ENCODE measurements at regions not wholly inside any gene's neighbourhood (a gene's known extent, or its start where the extent isn't known, plus 50 kb on each side); places are given as distances from the start of the nearest gene placed in this dataset.

- H3K27me3 ChIP-seq, result no peaks in the 10 kb centered on the region
- no peaks in the 10 kb centered on the region for H3K36me3 ChIP-seq
- H3K9me3 ChIP-seq, result no peaks in the 10 kb centered on the region
- ATAC-seq, result no peak
- no peak for DNase-seq
- intact Hi-C loops (cut with DNase I; ENCODE audit: low total_unique reads) (no loop called here), in situ Hi-C loops (cut with MboI; ENCODE audit: low sequenced_read_pairs in 4 of 4) (loop anchor here in 1 of 4 donors (25.0 kb wide), 1 partner anchor 96 kb away; the partner anchor contains the start of gene SEC11C)
- H3K4me1 ChIP-seq, result peaks cover 5 to 11% of the 10 kb centered on the region in 2 donors
- no peak for TF ChIP-seq CTCF (IDR thresholded peaks at IDR 0.05 in 4 of 5, conservative IDR thresholded peaks at IDR 0.05 in 1 of 5)
- no peak for TF ChIP-seq POLR2A (IDR thresholded peaks at IDR 0.05)
- no peak overlapping the region for H3K27ac ChIP-seq
- no peak overlapping the region for H3K4me3 ChIP-seq
Observed at GRCh38 chr18:59041296-59041695, 98.4 kb upstream of the SEC11C start.

DNA sequence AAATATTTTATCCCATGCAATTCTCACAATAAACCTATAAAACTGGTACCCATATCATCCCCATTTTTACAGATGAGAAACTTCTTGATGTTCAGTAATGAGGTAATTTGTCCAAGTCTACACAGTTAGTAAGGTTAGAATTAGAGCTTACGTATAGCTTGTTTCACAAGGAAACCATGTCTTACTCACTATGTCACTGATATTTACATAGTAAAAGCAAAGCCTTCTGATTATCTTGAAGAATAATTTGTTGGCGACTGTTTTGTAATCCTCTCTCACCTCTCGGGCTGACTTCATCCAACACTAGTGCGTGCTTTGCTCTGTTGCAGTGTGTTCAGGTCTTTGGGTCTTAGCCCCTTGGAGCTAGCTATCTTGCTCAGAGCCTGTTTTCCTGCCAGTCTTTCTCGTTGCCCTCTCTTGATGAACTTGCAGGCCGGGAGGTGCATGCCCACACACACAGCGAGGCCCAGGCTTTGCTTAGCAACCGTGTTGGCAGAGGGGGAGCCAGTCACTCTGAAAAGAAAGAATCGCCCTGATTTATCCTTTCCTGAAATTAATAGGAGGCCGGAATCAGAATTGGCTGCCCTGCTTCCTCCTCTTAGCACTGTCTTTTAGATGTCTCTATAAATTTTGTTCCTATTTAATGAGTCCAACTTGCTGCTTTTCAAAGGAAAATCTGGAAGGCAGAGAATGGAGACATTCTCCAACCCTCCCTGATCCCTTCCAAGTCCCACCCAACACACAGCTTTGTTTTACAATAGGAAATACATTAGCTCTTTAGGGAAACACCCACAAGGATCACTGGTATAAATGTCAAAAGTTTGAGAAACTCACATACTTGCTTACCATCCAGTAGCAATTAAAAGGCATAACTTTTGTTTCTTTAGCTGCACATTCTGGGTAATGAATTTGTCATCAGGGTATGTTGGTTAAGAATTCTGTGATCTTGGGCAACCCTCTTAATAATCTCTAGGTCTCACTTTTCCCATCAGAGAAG lies 97.6 kb upstream of the SEC11C start:
- TF ChIP-seq CTCF (IDR thresholded peaks at IDR 0.05 in 4 of 5, conservative IDR thresholded peaks at IDR 0.05 in 1 of 5), result no peak
- no peak for TF ChIP-seq POLR2A (IDR thresholded peaks at IDR 0.05)
- DNase-seq (no peak), ATAC-seq (peak; percentile 35 to 46)
- Histone ChIP-seq H3K4me3 (no peak overlapping the region), H3K27me3 (no peaks in the 10 kb centered on the region), H3K36me3 (no peaks in the 10 kb centered on the region), H3K4me1 (peaks cover 5 to 11% of the 10 kb centered on the region in 2 donors), H3K27ac (peak overlapping the region; percentile 1 to 47 (median 38)), H3K9me3 (no peaks in the 10 kb centered on the region)
- in situ Hi-C loops (cut with MboI; ENCODE audit: low sequenced_read_pairs in 4 of 4) (loop anchor here in 1 of 4 donors (25.0 kb wide), 1 partner anchor 95 kb away; the partner anchor contains the start of gene SEC11C), intact Hi-C loops (cut with DNase I; ENCODE audit: low total_unique reads) (no loop called here)

DNA sequence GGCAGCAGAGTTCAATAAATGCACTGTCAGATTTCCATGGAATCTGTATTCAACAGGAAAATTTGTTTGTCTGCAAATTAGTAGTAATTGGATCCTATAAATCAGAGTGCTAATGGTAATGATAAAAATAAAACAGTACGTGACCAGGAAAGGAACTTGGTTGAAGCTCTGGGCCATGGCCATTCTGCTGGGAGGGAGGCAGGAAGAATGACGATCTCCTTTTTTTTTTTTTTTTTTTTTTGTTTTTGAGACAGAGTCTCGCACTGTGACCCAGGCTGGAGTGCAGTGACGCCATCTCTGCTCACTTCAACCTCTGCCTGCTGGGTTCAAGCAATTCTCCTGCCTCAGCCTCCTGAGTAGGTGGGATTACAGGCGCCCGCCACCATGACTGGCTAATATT lies 94.8 kb upstream of the SEC11C start:
- ATAC-seq, result no peak
- Histone ChIP-seq H3K36me3 (no peaks in the 10 kb centered on the region), H3K4me1 (peaks cover 5 to 11% of the 10 kb centered on the region in 2 donors), H3K27ac (peak overlapping the region in 3 of 4 donors; percentile 23 to 60 (median 46)), H3K9me3 (no peaks in the 10 kb centered on the region), H3K4me3 (no peak overlapping the region), H3K27me3 (no peaks in the 10 kb centered on the region)
- in situ Hi-C loops (cut with MboI; ENCODE audit: low sequenced_read_pairs in 4 of 4), result loop anchor here in 1 of 4 donors (25.0 kb wide), 1 partner anchor 92 kb away; the partner anchor contains the start of gene SEC11C
- TF ChIP-seq POLR2A (IDR thresholded peaks at IDR 0.05), result no peak
- no peak for TF ChIP-seq CTCF (IDR thresholded peaks at IDR 0.05 in 4 of 5, conservative IDR thresholded peaks at IDR 0.05 in 1 of 5)
- no peak for DNase-seq
- intact Hi-C loops (cut with DNase I; ENCODE audit: low total_unique reads), result no loop called here

DNA sequence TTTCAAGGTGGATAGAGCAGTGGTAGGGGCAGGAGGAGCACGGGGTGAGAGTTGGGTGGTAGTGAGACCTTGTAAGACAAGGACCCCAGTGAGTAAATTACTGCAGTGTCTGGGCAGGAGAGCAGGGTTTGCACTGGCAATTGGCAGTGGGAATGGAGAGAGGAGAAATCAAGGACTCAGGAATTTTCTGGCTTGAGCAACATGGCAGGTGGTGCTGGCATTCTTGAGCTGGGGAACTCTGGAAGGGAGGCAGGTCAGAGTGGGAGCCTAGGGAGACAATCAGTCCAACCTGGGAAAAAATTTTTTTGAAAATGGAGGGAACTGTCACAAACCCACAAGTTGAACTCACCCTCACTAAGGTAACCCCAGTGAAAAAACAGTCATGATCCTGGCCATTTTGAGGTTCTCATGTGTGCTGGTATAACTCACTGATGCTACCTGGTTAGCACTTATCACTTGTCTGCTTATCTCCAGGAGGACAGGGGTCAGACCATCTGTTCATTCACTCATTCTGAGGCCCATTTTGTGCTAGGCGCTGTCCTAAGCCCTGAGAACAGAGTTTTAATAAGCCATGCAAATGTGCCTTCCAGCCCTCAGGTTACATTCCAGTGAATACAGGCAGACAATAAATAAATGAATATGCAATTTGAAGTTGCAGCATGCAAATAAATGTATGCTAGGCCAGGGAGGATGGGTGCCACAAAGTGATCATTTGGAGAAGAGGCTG lies 92.2 kb upstream of the SEC11C start:
- TF ChIP-seq CTCF (IDR thresholded peaks at IDR 0.05 in 4 of 5, conservative IDR thresholded peaks at IDR 0.05 in 1 of 5) (no peak), POLR2A (IDR thresholded peaks at IDR 0.05) (no peak)
- no peak overlapping the region for H3K27ac ChIP-seq
- intact Hi-C loops (cut with DNase I; ENCODE audit: low total_unique reads), result no loop called here
- ATAC-seq (no peak), DNase-seq (no peak)
- H3K4me1 ChIP-seq, result peaks cover 5 to 11% of the 10 kb centered on the region in 2 donors
- in situ Hi-C loops (cut with MboI; ENCODE audit: low sequenced_read_pairs in 4 of 4), result loop anchor here in 1 of 4 donors (25.0 kb wide), 1 partner anchor 90 kb away; the partner anchor contains the start of gene SEC11C
- H3K9me3 ChIP-seq, result no peaks in the 10 kb centered on the region
- H3K36me3 ChIP-seq, result no peaks in the 10 kb centered on the region
- H3K4me3 ChIP-seq, result no peak overlapping the region
- no peaks in the 10 kb centered on the region for H3K27me3 ChIP-seq
